ENCODE measurements at regions not wholly inside any gene's neighbourhood (a gene's known extent, or its start where the extent isn't known, plus 50 kb on each side); places are given as distances from the start of the nearest gene placed in this dataset.

DNA sequence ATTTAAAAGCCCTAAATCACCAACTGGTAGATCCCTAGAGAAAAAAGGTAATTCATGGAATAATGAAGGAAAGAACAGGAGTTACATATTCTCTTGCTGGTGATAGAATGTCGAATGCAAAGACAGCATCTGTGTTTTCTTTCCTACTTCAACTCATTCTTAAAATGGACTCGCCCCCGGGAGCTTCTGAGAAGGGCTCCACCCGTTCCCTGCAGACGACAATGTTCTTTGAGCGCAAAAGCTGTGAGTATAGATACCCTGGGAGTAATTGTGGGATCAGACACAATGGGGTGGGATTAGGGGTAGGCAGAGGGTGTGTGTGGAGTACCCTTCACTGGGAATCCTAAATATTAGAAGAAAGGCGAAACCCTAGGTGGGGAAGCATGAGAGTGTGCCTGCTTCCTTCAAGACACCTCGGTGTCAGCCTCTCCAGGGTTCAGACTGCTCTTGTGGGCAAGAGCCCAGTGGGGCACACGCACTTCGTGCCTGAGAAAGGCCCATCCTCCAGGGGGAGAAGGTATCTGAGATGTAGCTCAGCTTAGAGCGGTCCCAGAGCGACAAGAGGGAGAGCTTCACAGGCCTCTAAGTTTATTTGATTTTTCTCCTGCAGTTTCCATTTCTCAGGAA lies 123.3 kb upstream of the DPYD start:
- TF ChIP-seq, protein P1, sequence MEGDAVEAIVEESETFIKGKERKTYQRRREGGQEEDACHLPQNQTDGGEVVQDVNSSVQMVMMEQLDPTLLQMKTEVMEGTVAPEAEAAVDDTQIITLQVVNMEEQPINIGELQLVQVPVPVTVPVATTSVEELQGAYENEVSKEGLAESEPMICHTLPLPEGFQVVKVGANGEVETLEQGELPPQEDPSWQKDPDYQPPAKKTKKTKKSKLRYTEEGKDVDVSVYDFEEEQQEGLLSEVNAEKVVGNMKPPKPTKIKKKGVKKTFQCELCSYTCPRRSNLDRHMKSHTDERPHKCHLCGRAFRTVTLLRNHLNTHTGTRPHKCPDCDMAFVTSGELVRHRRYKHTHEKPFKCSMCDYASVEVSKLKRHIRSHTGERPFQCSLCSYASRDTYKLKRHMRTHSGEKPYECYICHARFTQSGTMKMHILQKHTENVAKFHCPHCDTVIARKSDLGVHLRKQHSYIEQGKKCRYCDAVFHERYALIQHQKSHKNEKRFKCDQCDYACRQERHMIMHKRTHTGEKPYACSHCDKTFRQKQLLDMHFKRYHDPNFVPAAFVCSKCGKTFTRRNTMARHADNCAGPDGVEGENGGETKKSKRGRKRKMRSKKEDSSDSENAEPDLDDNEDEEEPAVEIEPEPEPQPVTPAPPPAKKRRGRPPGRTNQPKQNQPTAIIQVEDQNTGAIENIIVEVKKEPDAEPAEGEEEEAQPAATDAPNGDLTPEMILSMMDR (conservative IDR thresholded peaks at IDR 0.05; ENCODE audit: low read depth, low read length): no peak
- no peak overlapping the region for H3K4me3 ChIP-seq (ENCODE audit: low read depth, low read length)
- no peak for DNase-seq (ENCODE audit: low read depth)

DNA sequence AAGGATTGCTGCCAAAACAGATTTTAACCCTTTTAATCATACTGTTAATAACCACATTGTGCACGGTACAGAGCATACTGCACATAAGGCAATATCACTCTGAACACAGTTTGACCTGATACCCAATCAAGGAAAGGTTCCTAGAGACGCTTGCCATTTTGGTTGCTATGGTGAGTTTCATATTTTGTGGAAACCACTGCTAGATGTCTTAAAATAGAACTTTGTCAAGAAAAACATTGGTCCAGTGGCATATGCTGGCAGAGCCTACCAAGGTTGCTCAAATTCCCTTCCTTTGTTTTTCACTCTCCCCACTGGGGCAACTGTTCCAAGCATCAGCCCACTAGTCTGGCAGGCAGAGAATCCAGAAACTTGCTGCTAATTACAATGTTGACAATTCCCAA lies 114.8 kb upstream of the DPYD start:
- TF ChIP-seq, protein P1 (conservative IDR thresholded peaks at IDR 0.05; ENCODE audit: low read depth, low read length): no peak
- DNase-seq (ENCODE audit: low read depth): no peak
- no peak overlapping the region for H3K4me3 ChIP-seq (ENCODE audit: low read depth, low read length)

DNA sequence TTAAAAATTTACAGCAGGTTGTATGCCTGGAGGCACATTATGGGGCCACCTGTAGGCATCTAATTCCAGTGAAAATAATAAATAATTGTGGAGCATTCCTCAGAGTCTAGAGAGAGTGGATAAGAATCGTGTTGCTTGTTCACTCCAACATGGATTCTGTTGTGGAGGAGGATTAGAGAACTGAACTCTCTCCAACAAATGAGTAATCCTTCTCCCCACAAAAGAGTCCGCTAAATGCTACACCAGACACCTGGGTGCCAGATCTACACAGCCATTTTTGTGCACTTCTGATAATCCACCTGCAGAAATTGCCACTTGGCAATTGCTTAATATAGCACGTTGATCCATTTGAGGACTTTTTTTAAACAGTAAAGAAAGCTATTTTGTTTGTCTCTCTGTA lies 113.7 kb upstream of the DPYD start:
- no peak overlapping the region for H3K4me3 ChIP-seq (ENCODE audit: low read depth, low read length)
- TF ChIP-seq, protein P1 (conservative IDR thresholded peaks at IDR 0.05; ENCODE audit: low read depth, low read length): no peak
- DNase-seq (ENCODE audit: low read depth): no peak

DNA sequence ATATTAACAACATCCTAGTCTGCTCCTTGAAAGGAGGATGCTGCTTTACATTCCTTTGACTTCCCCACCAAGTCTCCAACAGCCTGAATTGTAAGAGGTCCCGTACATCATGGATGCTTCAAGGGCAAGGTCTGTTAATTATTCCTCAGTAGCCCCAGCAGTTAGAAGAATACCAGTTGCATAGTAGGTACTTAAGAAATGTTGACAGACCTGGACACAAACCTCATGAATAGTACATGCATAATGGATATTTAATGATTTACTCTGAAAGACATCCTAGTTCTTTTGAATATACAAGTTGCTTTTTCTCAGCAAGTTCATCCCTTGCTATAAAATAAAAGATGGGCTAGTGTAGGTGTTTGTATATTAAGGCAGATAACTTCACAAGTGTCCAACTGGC lies 112.1 kb upstream of the DPYD start:
- DNase-seq (ENCODE audit: low read depth): no peak
- H3K4me3 ChIP-seq (ENCODE audit: low read depth, low read length): no peak overlapping the region
- TF ChIP-seq, protein P1 (conservative IDR thresholded peaks at IDR 0.05; ENCODE audit: low read depth, low read length): no peak

DNA sequence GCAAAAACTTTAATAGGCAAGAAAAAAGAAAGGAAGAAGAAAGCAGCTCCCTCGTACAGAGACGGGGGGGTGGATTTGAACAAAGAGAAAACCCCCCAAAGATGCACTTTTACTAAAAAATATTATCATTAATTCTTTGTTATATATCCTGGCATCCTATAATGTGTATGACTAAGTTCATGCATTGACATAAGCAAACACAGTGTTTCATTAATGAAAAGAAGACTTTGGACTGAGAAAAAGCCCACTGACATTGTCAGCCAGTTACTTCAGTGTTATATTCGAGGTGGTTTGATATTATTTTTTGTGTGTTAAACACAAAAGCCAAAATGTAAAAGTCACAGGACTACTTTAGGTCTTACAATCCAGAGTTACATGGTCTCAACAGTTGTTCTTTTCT lies 110.1 kb upstream of the DPYD start:
- no peak for DNase-seq (ENCODE audit: low read depth)
- TF ChIP-seq, protein P1 (conservative IDR thresholded peaks at IDR 0.05; ENCODE audit: low read depth, low read length): no peak
- H3K4me3 ChIP-seq (ENCODE audit: low read depth, low read length): no peak overlapping the region

DNA sequence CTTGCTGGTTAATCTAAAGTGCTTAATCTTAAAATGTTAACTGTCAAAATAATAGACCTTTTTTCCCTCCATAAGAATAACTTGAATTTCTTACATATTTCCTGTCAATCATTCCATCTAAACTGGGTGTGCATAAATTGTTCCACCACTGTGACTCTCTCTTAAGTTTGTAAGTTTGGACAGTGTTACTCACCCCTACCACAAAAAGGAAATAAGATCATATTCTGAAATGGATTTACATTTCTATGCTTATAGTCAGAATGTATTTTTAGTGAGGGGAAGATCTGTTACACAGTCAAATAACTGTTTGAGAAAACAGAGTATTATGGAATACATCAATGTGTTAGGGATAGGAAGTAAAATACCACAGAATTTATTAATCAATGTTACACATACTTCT lies 109.6 kb upstream of the DPYD start:
- no peak for DNase-seq (ENCODE audit: low read depth)
- H3K4me3 ChIP-seq (ENCODE audit: low read depth, low read length): no peak overlapping the region
- TF ChIP-seq, protein P1 (conservative IDR thresholded peaks at IDR 0.05; ENCODE audit: low read depth, low read length): no peak

DNA sequence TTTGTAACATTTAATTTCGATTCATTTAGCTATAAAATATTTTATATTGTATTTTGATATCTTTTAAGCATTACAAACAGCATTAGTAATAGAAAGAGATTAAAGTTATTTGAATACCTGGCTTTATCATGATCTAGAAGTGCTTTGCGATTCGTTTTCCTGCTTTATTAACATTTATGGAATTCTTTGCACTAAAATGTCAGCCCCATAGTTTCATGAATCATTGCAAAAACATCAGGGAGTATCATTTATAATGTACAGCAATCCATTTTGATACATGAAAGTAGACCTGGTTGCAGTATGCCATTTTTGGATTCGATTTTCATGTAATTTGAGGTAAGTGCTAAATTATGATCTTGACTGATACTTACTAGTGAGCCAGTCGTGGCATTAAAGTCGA lies 108.0 kb upstream of the DPYD start:
- no peak for DNase-seq (ENCODE audit: low read depth)
- no peak overlapping the region for H3K4me3 ChIP-seq (ENCODE audit: low read depth, low read length)
- TF ChIP-seq, protein P1 (conservative IDR thresholded peaks at IDR 0.05; ENCODE audit: low read depth, low read length): no peak

Data from epithelial cell of proximal tubule (primary cell).